GM21737 (cell line): ENCODE measurements at regions not wholly inside any gene's neighbourhood (a gene's known extent, or its start where the extent isn't known, plus 50 kb on each side); places are given as distances from the start of the nearest gene placed in this dataset.

Source experiments
- ATAC-seq: cut with Tn5 transposase; IDR thresholded peaks from one replicate; pipeline ENCODE4 v1.9.1; 2021; ENCODE audit warnings: mild to moderate bottlenecking, moderate library complexity; ENCODE audit not compliant: unreplicated experiment

DNA sequence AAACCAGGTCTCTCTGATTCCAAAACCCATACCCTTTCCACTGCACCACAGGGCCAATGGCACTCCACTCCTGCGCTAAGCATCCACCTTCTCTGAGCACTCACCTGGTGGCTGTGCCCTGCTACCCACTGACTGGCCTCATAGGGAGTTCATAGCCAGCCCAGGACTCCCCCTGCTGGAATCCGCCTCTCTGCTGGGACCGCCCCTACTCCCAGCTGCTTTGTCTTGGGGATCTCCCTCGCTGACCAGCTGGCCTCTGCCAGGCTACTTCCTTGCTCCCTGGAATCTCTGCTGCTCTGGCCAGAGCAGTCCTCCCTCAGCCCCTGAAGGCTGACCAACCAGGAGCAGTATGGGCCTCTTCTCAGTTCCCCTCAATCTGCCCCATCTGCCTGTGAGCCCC is 129.7 kb downstream of the FAXC start:
- peak; percentile 81 for ATAC-seq

DNA sequence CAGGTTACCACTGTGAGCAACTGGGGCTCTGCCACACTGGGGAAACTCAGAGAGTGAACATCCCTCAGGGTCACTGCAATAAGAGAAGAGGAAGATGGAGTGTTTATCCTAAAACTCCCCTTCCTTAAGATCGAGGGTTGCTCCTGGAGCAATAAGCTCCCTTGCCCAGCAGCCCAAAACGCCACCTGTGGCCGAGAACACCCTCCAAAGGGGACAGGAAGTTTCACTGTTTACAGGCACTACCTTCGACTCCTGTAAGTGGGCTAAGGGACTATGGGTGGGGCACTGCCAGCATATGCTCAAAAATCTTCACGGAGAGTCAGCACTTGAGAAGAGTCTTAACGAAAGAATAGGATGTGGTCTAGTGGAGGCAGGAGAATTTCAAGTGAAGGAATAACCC is 132.5 kb downstream of the FAXC start:
- no peak for ATAC-seq

GRCh38 chr6:99195986-99196655 is 153.4 kb downstream of the FAXC start:
- ATAC-seq: no peak

GRCh38 chr6:99192561-99192960 is 156.9 kb downstream of the FAXC start:
- ATAC-seq: no peak

GRCh38 chr6:99189823-99190721 is 159.4 kb downstream of the FAXC start:
- peak; percentile 96 for ATAC-seq

- ATAC-seq: no peak
Measured at GRCh38 chr6:99187429-99187828, 162.0 kb downstream of the FAXC start.

- ATAC-seq: no peak
Measured at GRCh38 chr6:99186417-99186816, 163.1 kb downstream of the FAXC start.

GRCh38 chr6:99185525-99185924 is 163.9 kb downstream of the FAXC start:
- ATAC-seq: no peak

GRCh38 chr6:99184696-99185095 is 164.8 kb downstream of the FAXC start:
- ATAC-seq: no peak

DNA sequence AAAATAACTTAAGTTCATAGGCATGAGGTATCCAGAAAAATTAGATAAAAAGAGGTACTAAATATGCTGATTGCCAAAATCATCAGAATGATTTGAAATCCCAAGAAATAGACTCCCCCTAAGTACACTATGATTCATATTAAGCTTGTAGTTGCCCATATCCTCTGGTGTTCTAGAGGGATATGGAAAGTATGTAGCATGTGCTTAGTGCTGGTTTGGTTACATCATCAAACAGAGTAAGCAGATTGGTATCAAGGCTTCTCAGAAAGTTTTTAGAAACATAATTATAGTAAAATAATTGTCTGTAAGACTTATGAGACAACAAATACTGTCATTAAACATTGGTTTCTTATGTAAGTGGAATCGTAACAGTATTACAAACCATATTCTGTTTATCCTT is 166.4 kb downstream of the FAXC start:
- ATAC-seq: no peak

GRCh38 chr6:99181174-99181573 is 168.3 kb downstream of the FAXC start:
- no peak for ATAC-seq

GRCh38 chr6:99178168-99178567 is 171.3 kb downstream of the FAXC start:
- ATAC-seq: no peak

DNA sequence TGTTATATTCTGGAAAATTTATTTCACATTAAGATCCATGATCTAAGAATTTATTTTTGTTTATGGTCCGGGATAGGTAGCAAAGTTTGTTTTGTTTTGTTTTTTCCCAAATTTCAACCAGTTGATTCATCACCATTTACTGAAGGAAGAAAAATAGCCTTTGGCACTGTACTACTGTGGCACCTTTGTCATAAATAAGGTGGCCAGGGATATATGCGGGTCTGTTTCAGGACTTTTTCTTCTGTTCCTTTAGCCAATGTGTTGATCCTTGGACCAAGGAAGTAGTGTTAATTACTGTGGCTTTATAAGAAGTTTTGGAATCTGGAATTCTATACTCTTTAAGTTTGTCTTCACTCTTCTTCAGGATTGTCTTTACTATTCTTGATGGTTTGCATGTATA is 171.7 kb downstream of the FAXC start:
- ATAC-seq: no peak

DNA sequence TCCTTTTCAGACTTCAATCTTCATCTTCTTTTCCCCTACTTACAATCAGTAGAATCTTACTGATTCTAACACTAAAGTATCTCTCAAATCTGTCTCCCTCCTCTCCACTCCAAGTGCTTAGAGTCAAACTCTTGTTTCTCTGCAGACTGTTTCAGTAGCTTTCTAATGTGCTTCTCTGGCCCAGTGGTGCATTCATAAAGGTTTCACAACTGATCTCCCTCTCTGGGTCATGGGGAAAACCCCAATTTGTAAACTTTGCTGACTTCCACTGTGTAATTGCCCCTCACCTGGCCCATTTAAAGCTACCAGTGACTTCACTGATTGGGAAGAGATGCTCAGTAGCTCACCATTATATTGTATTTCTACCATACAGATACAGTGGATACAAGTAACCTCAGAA is 183.6 kb downstream of the FAXC start:
- ATAC-seq: peak; percentile 79

DNA sequence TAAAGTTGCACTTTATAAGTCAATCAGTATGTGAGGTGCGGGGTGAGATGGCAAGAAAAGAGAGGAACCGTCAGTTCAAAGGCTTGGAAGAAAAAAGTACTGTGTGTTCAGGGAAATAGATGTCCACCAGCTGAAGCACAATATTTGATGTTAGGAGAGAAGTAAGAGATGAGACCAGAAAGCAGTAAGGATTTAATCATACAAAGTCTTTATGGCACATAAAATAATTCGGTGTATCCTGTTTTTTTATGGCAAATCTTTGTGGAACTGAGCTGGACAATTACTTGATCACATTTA is 197.2 kb downstream of the FAXC start:
- no peak for ATAC-seq

GRCh38 chr6:99151634-99152346 is 197.7 kb downstream of the FAXC start:
- ATAC-seq: peak; percentile 89

- ATAC-seq: no peak
Measured at GRCh38 chr6:99148761-99149160, 200.7 kb downstream of the FAXC start.

DNA sequence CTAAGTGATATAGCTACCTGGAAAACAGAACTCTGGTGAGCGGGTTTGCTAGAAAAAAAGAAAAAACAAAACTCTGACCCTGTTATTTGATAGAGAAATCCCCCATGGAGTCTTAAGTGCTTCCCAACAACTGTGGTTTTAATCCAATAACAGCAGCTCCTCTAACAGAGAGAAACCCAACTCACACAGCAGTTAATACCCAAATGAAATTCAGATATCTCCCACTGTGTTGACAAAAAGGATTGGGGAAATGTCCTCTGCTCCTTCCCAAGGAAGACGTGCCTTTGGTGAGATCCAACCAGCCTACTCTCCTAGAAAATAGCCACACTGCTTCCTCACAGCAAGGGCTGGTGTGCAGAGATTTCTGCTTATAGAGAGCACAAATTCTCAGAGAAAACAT is 200.4 kb upstream of the FBXL4 start:
- ATAC-seq: no peak

- ATAC-seq: no peak
Measured at GRCh38 chr6:99147206-99147605, 199.5 kb upstream of the FBXL4 start.

DNA sequence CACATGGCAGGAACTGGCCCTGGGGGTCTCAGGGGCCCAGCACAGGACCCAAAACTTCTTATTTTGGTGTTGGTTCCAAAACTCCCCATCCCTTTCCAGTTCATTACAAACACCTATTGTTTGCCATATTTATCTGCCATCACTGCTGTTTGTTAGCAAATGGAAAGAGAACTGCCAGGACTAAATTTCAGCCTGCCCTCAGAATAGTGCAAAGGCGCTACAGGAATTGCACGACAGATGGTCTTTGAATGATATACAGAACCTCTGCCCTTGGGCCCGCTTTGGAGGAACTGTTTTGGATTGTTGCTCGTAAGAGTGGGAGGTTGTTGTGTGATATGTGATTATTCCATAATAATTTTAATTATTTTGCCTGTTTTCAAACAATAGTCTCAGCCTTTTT is 199.0 kb upstream of the FBXL4 start:
- ATAC-seq: no peak

- ATAC-seq: no peak
Measured at GRCh38 chr6:99145738-99146137, 198.0 kb upstream of the FBXL4 start.
